IMR-90 (cell line): ENCODE measurements at regions not wholly inside any gene's neighbourhood (a gene's known extent, or its start where the extent isn't known, plus 50 kb on each side); places are given as distances from the start of the nearest gene placed in this dataset.

ENCODE experiments used
- ATAC-seq: fragments of 200-7000 bp; cut with Tn5 transposase; 2 replicates; pipeline ENCODE4 v1.9.1; 2020; ENCODE audit warnings: low read depth, mild to moderate bottlenecking, moderate library complexity
- BruUV-seq: library from RNA; stranded (reverse); fragments of 400-500 nt; replicated peaks from 2 replicates; lab custom pipeline; 2021; lab: Mats Ljungman, UMichigan
- CTCF ChIA-PET: fragments of 300-600 bp; formaldehyde crosslinking; extraction: SDS; loops from one replicate; lab custom pipeline; 2021; ENCODE audit warnings: antibody characterized with exemption; lab: Yijun Ruan, JAX
- POLR2A ChIA-PET: fragments of 300-600 bp; sonication (Branson Sonifier 250); formaldehyde crosslinking; loops from one replicate; lab custom pipeline; 2022; ENCODE audit warnings: antibody characterized with exemption; ENCODE audit not compliant: unreplicated experiment; lab: Charles Lee
- DNase-seq: peaks from one replicate; pipeline ENCODE4 v3.0.0; 2013
- H2AFZ ChIP-seq: replicated peaks from 2 replicates; pipeline ENCODE3; 2013; ENCODE audit warnings: low read length, mild to moderate bottlenecking; ENCODE audit not compliant: poor library complexity
- H2AK5ac ChIP-seq: 2 replicates; pipeline ENCODE4 v1.6.1; 2013; ENCODE audit warnings: low read depth, low read length, inconsistent platforms
- H2AK9ac ChIP-seq: replicated peaks from 2 replicates; pipeline ENCODE3; 2013; ENCODE audit warnings: mild to moderate bottlenecking, low read depth, low read length, moderate library complexity; ENCODE audit not compliant: poor library complexity
- H2BK120ac ChIP-seq: 2 replicates; pipeline ENCODE4 v1.6.1; 2013; ENCODE audit warnings: low read depth, low read length, inconsistent platforms
- H2BK15ac ChIP-seq: 3 replicates; pipeline ENCODE4 v1.6.1; 2013; ENCODE audit warnings: low read depth, low read length, inconsistent platforms
- H2BK20ac ChIP-seq: 2 replicates; pipeline ENCODE4 v1.6.1; 2013; ENCODE audit warnings: low read depth, mild to moderate bottlenecking, inconsistent platforms, low read length, moderate library complexity
- H2BK5ac ChIP-seq: 2 replicates; pipeline ENCODE4 v1.6.1; 2013; ENCODE audit warnings: mild to moderate bottlenecking, low read depth, low read length, inconsistent platforms; ENCODE audit not compliant: poor library complexity, severe bottlenecking
- H3K14ac ChIP-seq: replicated peaks from 2 replicates; pipeline ENCODE4 v1.6.1; 2013; ENCODE audit warnings: low read depth, low read length, inconsistent platforms
- H3K18ac ChIP-seq: 2 replicates; pipeline ENCODE4 v1.6.1; 2013; ENCODE audit warnings: low read depth, low read length, control low read depth
- H3K23ac ChIP-seq: 2 replicates; pipeline ENCODE4 v1.6.1; 2013; ENCODE audit warnings: low read depth, low read length, inconsistent platforms
- H3K27ac ChIP-seq: 2 replicates; pipeline ENCODE4 v1.5.1; 2013; ENCODE audit warnings: mild to moderate bottlenecking, control low read depth, low read length; ENCODE audit not compliant: insufficient read depth
- H3K27me3 ChIP-seq: 2 replicates; pipeline ENCODE4 v1.6.1; 2013; ENCODE audit warnings: low read length; ENCODE audit not compliant: control insufficient read depth, insufficient read depth
- H3K36me3 ChIP-seq: 2 replicates; pipeline ENCODE4 v1.6.1; 2013; ENCODE audit warnings: low read length, mixed read lengths; ENCODE audit not compliant: control insufficient read depth, insufficient read depth
- H3K4ac ChIP-seq: 2 replicates; pipeline ENCODE4 v1.6.1; 2013; ENCODE audit warnings: low read depth, low read length, inconsistent platforms
- H3K4me1 ChIP-seq: 2 replicates; pipeline ENCODE4 v1.6.1; 2013; ENCODE audit warnings: low read length, mixed read lengths; ENCODE audit not compliant: control insufficient read depth, insufficient read depth
- H3K4me2 ChIP-seq: 2 replicates; pipeline ENCODE4 v1.6.1; 2013; ENCODE audit warnings: low read depth, mild to moderate bottlenecking, control low read depth, low read length, moderate library complexity
- H3K4me3 ChIP-seq: 2 replicates; pipeline ENCODE4 v1.5.1; 2013; ENCODE audit warnings: low read depth, mild to moderate bottlenecking, control low read depth, low read length, moderate library complexity; ENCODE audit not compliant: insufficient read depth
- H3K56ac ChIP-seq: 2 replicates; pipeline ENCODE4 v1.6.1; 2013; ENCODE audit warnings: low read length, inconsistent platforms; ENCODE audit not compliant: insufficient read depth; ENCODE audit errors: extremely low read depth
- H3K79me1 ChIP-seq, 2 experiments: 2 replicates each; pipeline ENCODE4 v1.6.1; 2013; ENCODE audit warnings: low read length in 2 of 2, inconsistent platforms in 1 of 2, low read depth in 1 of 2
- H3K9ac ChIP-seq: 2 replicates; pipeline ENCODE4 v1.6.1; 2013; ENCODE audit warnings: low read depth, low read length, control low read depth
- H3K9me1 ChIP-seq: 2 replicates; pipeline ENCODE4 v1.6.1; 2013; ENCODE audit warnings: low read length, inconsistent platforms; ENCODE audit not compliant: insufficient read depth
- H3K9me3 ChIP-seq: 2 replicates; pipeline ENCODE4 v1.6.1; 2013; ENCODE audit warnings: low read length; ENCODE audit not compliant: control insufficient read depth, insufficient read depth
- H4K20me1 ChIP-seq: 2 replicates; pipeline ENCODE4 v1.6.1; 2013; ENCODE audit warnings: low read length, inconsistent platforms; ENCODE audit not compliant: insufficient read depth
- H4K5ac ChIP-seq: 2 replicates; pipeline ENCODE4 v1.6.1; 2013; ENCODE audit warnings: mild to moderate bottlenecking, low read depth, low read length, control low read depth
- H4K8ac ChIP-seq, 2 experiments: 2 replicates each; pipeline ENCODE4 v1.6.1; 2013; ENCODE audit warnings: low read depth in 2 of 2, low read length in 2 of 2, control low read depth in 1 of 2, inconsistent platforms in 1 of 2
- H4K91ac ChIP-seq: 2 replicates; pipeline ENCODE4 v1.6.1; 2013; ENCODE audit warnings: low read depth, low read length, inconsistent platforms; ENCODE audit not compliant: insufficient read depth
- CHD1 ChIP-seq: IDR thresholded peaks from 2 replicates; pipeline ENCODE4 v1.6.1; 2012; ENCODE audit warnings: low read depth, low read length, improper control_type of control experiment
- MAFK ChIP-seq: IDR thresholded peaks from 2 replicates; pipeline ENCODE4 v1.6.1; 2012; ENCODE audit warnings: low read depth, low read length, improper control_type of control experiment
- MXI1 ChIP-seq: IDR thresholded peaks from 2 replicates; pipeline ENCODE4 v1.6.1; 2012; ENCODE audit warnings: low read depth, mild to moderate bottlenecking, low read length, moderate library complexity, borderline replicate concordance
- POLR2A ChIP-seq: IDR thresholded peaks from 2 replicates; pipeline ENCODE4 v1.6.1; 2012; ENCODE audit warnings: mild to moderate bottlenecking, low read depth, low read length
- RCOR1 ChIP-seq: IDR thresholded peaks from 2 replicates; pipeline ENCODE4 v1.6.1; 2012; ENCODE audit warnings: mild to moderate bottlenecking, low read length, improper control_type of control experiment; ENCODE audit not compliant: insufficient replicate concordance
- WGBS, 2 experiments: methylation state at CpG; one replicate each; pipeline versions ENCODE4 v1.1.5 to v1.1.7; 2013; ENCODE audit warnings: missing lambda C conversion rate in 2 of 2; ENCODE audit not compliant: insufficient read length in 1 of 2; ENCODE audit errors: extremely low coverage in 2 of 2; 5-methylcytosine and 5-hydroxymethylcytosine counted together
- dilution Hi-C: fragments of 300-500 bp; cut with HindIII; formaldehyde crosslinking; loops from one replicate; pipeline ENCODE4 v1.14.3; 2018; ENCODE audit warnings: low sequenced_read_pairs; ENCODE audit not compliant: unreplicated experiment
- in situ Hi-C: fragments of 300-500 bp; cut with MboI; formaldehyde crosslinking; loops from 3 replicates; pipeline ENCODE4 v1.14.3; 2019; ENCODE audit warnings: low sequenced_read_pairs, inconsistent platforms, mixed read lengths
- intact Hi-C: fragments of 100-400 bp; cut with micrococcal nuclease; formaldehyde crosslinking; loops from 2 replicates; pipeline ENCODE4 v1.10.0; 2022
- TF ChIP-seq, protein P1 (sequence below): conservative IDR thresholded peaks from 2 replicates; pipeline ENCODE4 v1.5.1; 2012; ENCODE audit warnings: mild to moderate bottlenecking, low read depth, low read length, improper control_type of control experiment

DNA sequence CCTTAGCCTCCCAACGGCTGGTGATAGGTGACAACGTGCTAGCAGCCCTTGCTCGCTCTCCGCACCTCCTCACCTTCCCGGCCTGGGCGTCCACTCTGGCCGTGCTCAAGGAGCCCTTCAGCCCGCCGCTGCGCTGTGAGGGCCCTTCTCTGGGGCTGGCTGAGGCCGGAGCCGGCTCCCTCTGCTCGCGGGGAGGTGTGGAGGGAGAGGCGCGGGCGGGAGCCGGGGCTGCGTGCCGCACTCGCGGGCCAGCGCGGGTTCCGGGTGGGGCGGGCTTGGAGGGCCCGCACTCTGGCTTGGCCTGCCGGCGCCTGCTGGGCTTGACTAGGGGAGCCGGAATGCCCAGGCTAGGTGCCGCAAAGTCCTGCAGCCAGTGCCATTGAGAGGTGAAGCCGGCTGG lies 131.1 kb downstream of the CCER1 start:
- Histone ChIP-seq H2BK5ac (no peak overlapping the region), H2AK5ac (no peak overlapping the region), H3K4ac (no peak overlapping the region), H2AFZ (no peak overlapping the region), H4K91ac (no peak overlapping the region), H4K8ac (no peak overlapping the region), H3K23ac (no peak overlapping the region), H3K4me3 (no peak overlapping the region), H3K4me1 (no peaks in the 10 kb centered on the region), H2AK9ac (no peak overlapping the region), H2BK20ac (no peak overlapping the region), H3K18ac (no peak overlapping the region), H3K9me1 (no peaks in the 10 kb centered on the region), H3K9ac (no peak overlapping the region), H3K4me2 (no peak overlapping the region), H2BK15ac (no peak overlapping the region), H3K27me3 (no peaks in the 10 kb centered on the region), H4K20me1 (no peaks in the 10 kb centered on the region), H3K27ac (no peak overlapping the region), H3K36me3 (no peaks in the 10 kb centered on the region), H2BK120ac (no peak overlapping the region), H3K9me3 (no peaks in the 10 kb centered on the region), H3K14ac (no peak overlapping the region), H3K56ac (no peak overlapping the region), H4K5ac (no peak overlapping the region), H3K79me1 (no peaks in the 10 kb centered on the region)
- TF ChIP-seq MXI1 (no peak), CHD1 (no peak), RCOR1 (no peak), POLR2A (no peak), MAFK (no peak)
- TF ChIP-seq, protein P1, sequence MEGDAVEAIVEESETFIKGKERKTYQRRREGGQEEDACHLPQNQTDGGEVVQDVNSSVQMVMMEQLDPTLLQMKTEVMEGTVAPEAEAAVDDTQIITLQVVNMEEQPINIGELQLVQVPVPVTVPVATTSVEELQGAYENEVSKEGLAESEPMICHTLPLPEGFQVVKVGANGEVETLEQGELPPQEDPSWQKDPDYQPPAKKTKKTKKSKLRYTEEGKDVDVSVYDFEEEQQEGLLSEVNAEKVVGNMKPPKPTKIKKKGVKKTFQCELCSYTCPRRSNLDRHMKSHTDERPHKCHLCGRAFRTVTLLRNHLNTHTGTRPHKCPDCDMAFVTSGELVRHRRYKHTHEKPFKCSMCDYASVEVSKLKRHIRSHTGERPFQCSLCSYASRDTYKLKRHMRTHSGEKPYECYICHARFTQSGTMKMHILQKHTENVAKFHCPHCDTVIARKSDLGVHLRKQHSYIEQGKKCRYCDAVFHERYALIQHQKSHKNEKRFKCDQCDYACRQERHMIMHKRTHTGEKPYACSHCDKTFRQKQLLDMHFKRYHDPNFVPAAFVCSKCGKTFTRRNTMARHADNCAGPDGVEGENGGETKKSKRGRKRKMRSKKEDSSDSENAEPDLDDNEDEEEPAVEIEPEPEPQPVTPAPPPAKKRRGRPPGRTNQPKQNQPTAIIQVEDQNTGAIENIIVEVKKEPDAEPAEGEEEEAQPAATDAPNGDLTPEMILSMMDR, result no peak
- no peak for ATAC-seq
- WGBS, 2 experiments, result 95% methylated on average over 4 of the region's 32 CpGs; no CpG with 5 or more reads in 1 of the 2 experiments
- no peak for DNase-seq
- CTCF ChIA-PET, result interaction anchor here (1.0 kb wide), 1 partner anchor 31 kb away, joined by 3 read pairs; no protein-coding TSS in a partner anchor
- intact Hi-C loops, result no loop called here
- POLR2A ChIA-PET, result no interaction called here
- BruUV-seq, result no TSS peak
- dilution Hi-C loops, result no loop called here
- in situ Hi-C loops, result no loop called here
